ENCODE measurements at regions not wholly inside any gene's neighbourhood (a gene's known extent, or its start where the extent isn't known, plus 50 kb on each side); places are given as distances from the start of the nearest gene placed in this dataset.
"Not testable (repeated sequence)": the region's sequence is repeated elsewhere in the genome, so short reads cannot be mapped to it uniquely, and the experiment has no call there.

GRCh38 chr14:105740272-105740671 is 213.9 kb downstream of the TMEM121 start:
- DNase-seq: not testable (repeated sequence)

- DNase-seq: not testable (repeated sequence)
Measured at GRCh38 chr14:105740961-105741360, 214.6 kb downstream of the TMEM121 start.

- DNase-seq: not testable (repeated sequence)
Measured at GRCh38 chr14:105741707-105742530, 215.5 kb downstream of the TMEM121 start.

- no peak for DNase-seq
Measured at GRCh38 chr14:105742531-105742848, 216.1 kb downstream of the TMEM121 start.

- DNase-seq: not testable (repeated sequence)
Measured at GRCh38 chr14:105742904-105743701, 216.7 kb downstream of the TMEM121 start.

- not testable (repeated sequence) for DNase-seq
Measured at GRCh38 chr14:105744213-105744787, 217.9 kb downstream of the TMEM121 start.

GRCh38 chr14:105745433-105746123 is 219.2 kb downstream of the TMEM121 start:
- DNase-seq: no peak

- DNase-seq: no peak
Measured at GRCh38 chr14:105746124-105746514, 219.7 kb downstream of the TMEM121 start.

GRCh38 chr14:105746800-105747502 is 220.6 kb downstream of the TMEM121 start:
- not testable (repeated sequence) for DNase-seq

GRCh38 chr14:105747503-105748203 is 221.3 kb downstream of the TMEM121 start:
- DNase-seq: not testable (repeated sequence)

GRCh38 chr14:105748204-105748578 is 221.8 kb downstream of the TMEM121 start:
- no peak for DNase-seq

- not testable (repeated sequence) for DNase-seq
Measured at GRCh38 chr14:105748710-105749109, 222.3 kb downstream of the TMEM121 start.

- DNase-seq: not testable (repeated sequence)
Measured at GRCh38 chr14:105749870-105750541, 223.6 kb downstream of the TMEM121 start.

- DNase-seq: not testable (repeated sequence)
Measured at GRCh38 chr14:105751291-105751751, 224.9 kb downstream of the TMEM121 start.

GRCh38 chr14:105752420-105752819 is 226.0 kb downstream of the TMEM121 start:
- not testable (repeated sequence) for DNase-seq

GRCh38 chr14:105760691-105761344 is 234.4 kb downstream of the TMEM121 start:
- DNase-seq: no peak

- not testable (repeated sequence) for DNase-seq
Measured at GRCh38 chr14:105761345-105761740, 235.0 kb downstream of the TMEM121 start.

- no peak for DNase-seq
Measured at GRCh38 chr14:105761842-105762241, 235.5 kb downstream of the TMEM121 start.

GRCh38 chr14:105762262-105762661 is 235.9 kb downstream of the TMEM121 start:
- DNase-seq: not testable (repeated sequence)

GRCh38 chr14:105764254-105764901 is 238.0 kb downstream of the TMEM121 start:
- DNase-seq: not testable (repeated sequence)
